GM12878 (cell line): ENCODE measurements at regions not wholly inside any gene's neighbourhood (a gene's known extent, or its start where the extent isn't known, plus 50 kb on each side); places are given as distances from the start of the nearest gene placed in this dataset.

Source experiments
- ATAC-seq: fragments of 200-7000 bp; cut with Tn5 transposase; 3 replicates; pipeline ENCODE4 v1.9.1; 2020; ENCODE audit warnings: mild to moderate bottlenecking, moderate library complexity
- BruUV-seq: library from RNA; stranded (reverse); fragments of 400-500 nt; replicated peaks from 2 replicates; lab custom pipeline; 2021; lab: Mats Ljungman, UMichigan
- CTCF ChIA-PET: fragments of 300-600 bp; sonication (Branson Sonifier 250); formaldehyde crosslinking; extraction: SDS; loops from one replicate; lab custom pipeline; 2021; ENCODE audit warnings: inconsistent platforms; lab: Yijun Ruan, JAX
- POLR2A ChIA-PET: fragments of 350-600 bp; formaldehyde crosslinking; extraction: SDS; loops from one replicate; lab custom pipeline; 2021; ENCODE audit warnings: inconsistent platforms; lab: Charles Lee
- RAD21 ChIA-PET: fragments of 300-600 bp; sonication (Branson Sonifier 250); formaldehyde crosslinking; loops from one replicate; lab custom pipeline; 2023; ENCODE audit warnings: antibody characterized with exemption; ENCODE audit not compliant: unreplicated experiment; lab: Charles Lee
- SMC1A ChIA-PET: fragments of 300-600 bp; sonication (Branson Sonifier 250); formaldehyde crosslinking; loops from one replicate; lab custom pipeline; 2023; ENCODE audit not compliant: unreplicated experiment, uncharacterized antibody; lab: Charles Lee
- DNase-seq: peaks from one replicate; pipeline ENCODE4 v3.0.0-alpha.2; 2011; ENCODE audit warnings: low read depth, low spot score
- FAIRE-seq: peaks from 3 replicates; lab custom pipeline; 2011; peaks lifted over from hg19 to GRCh38; lab: Jason Lieb, UNC
- H2AFZ ChIP-seq: 2 replicates; pipeline ENCODE4 v1.6.0; 2011; ENCODE audit warnings: low read depth, low read length, control low read depth; ENCODE audit not compliant: control insufficient read depth
- H3K27ac ChIP-seq: 2 replicates; pipeline ENCODE4 v1.5.1; 2011; ENCODE audit warnings: control low read depth; ENCODE audit not compliant: control insufficient read depth, insufficient read depth
- H3K27me3 ChIP-seq, 2 experiments: replicated peaks in 1 of 2; 2 replicates each; pipeline versions ENCODE4 v1.6.0 to v1.6.1; 2011; ENCODE audit warnings: low read length in 1 of 2; ENCODE audit not compliant: control insufficient read depth in 2 of 2, insufficient read depth in 2 of 2
- H3K36me3 ChIP-seq, 2 experiments: 2 replicates each; pipeline ENCODE4 v1.5.1; 2011; ENCODE audit warnings: low read length in 1 of 2; ENCODE audit not compliant: control insufficient read depth in 2 of 2, insufficient read depth in 2 of 2
- H3K4me1 ChIP-seq: 2 replicates; pipeline ENCODE4 v1.6.1; 2011; ENCODE audit warnings: mild to moderate bottlenecking, low read length, moderate library complexity, mixed read lengths; ENCODE audit not compliant: control insufficient read depth, insufficient read depth
- H3K4me2 ChIP-seq: 2 replicates; pipeline ENCODE4 v1.6.0; 2011; ENCODE audit warnings: control low read depth; ENCODE audit not compliant: control insufficient read depth, insufficient read depth
- H3K4me3 ChIP-seq: fragments of 200-600 bp; sonication (generic); 2 replicates; pipeline ENCODE4 v1.5.1; 2016
- H3K79me2 ChIP-seq: 2 replicates; pipeline ENCODE4 v1.6.0; 2011; ENCODE audit warnings: low read length; ENCODE audit not compliant: control insufficient read depth, insufficient read depth
- H3K9ac ChIP-seq: 2 replicates; pipeline ENCODE4 v1.8.0; 2011; ENCODE audit warnings: low read length, control low read depth, mixed read lengths; ENCODE audit not compliant: control insufficient read depth, insufficient read depth
- H3K9me3 ChIP-seq: replicated peaks from 3 replicates; pipeline ENCODE4 v1.5.1; 2011; ENCODE audit warnings: mild to moderate bottlenecking, low read length; ENCODE audit not compliant: control insufficient read depth, insufficient read depth
- H4K20me1 ChIP-seq: 2 replicates; pipeline ENCODE4 v1.6.0; 2011; ENCODE audit not compliant: control insufficient read depth, insufficient read depth
- ATF3 ChIP-seq: IDR thresholded peaks from 2 replicates; pipeline ENCODE4 v1.6.1; 2011; ENCODE audit warnings: low read depth, mild to moderate bottlenecking, low read length, moderate library complexity, borderline replicate concordance; ENCODE audit errors: extremely low read depth
- BCLAF1 ChIP-seq: fragments of 450-650 bp; IDR thresholded peaks from 2 replicates; pipeline ENCODE4 v1.6.1; 2017; ENCODE audit warnings: antibody characterized with exemption, mild to moderate bottlenecking, moderate library complexity
- MTA2 ChIP-seq: fragments of 450-650 bp; IDR thresholded peaks from 2 replicates; pipeline ENCODE4 v1.6.1; 2016; ENCODE audit warnings: low read depth, mild to moderate bottlenecking, moderate library complexity
- POU2F2 ChIP-seq: IDR thresholded peaks from 3 replicates; pipeline ENCODE4 v1.6.1; 2011; ENCODE audit warnings: low read depth, mild to moderate bottlenecking, low read length, borderline replicate concordance
- YY1 ChIP-seq: IDR thresholded peaks from 2 replicates; pipeline ENCODE4 v1.6.1; 2011; ENCODE audit warnings: low read depth, mild to moderate bottlenecking, low read length
- WGBS: methylation state at CpG from one replicate; pipeline ENCODE4 v1.1.6; 2016; ENCODE audit warnings: low lambda C conversion rate; ENCODE audit not compliant: insufficient replicate concordance, insufficient coverage; ENCODE audit errors: missing lambda C conversion rate; 5-methylcytosine and 5-hydroxymethylcytosine counted together
- in situ Hi-C: fragments of 300-500 bp; cut with MboI; formaldehyde crosslinking; loops from 9 replicates; pipeline ENCODE4 v1.14.3; 2018; ENCODE audit warnings: mixed read lengths
- intact Hi-C: fragments of 100-400 bp; cut with micrococcal nuclease; formaldehyde crosslinking; loops from one replicate; pipeline ENCODE4 v1.14.2; 2022; ENCODE audit not compliant: unreplicated experiment

DNA sequence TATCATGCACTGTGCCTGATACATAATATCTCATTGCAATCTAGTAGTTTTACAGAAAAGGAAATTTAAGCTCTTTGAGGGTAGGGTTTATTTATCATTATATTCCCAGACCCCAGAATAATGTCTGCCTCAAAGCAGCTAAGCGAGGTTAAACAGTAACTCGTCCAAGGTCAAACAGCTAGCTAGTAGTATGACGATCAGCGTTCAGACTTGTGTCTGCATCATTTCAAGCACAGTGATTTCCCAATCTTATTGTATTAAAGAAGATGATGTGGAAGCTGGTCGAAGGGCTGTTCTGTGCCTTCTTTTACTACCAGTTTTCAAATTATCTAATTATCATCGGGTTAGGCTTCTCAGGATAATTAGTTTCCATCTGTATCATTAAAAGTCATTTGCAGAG, 55.1 kb upstream of the NFIB start:
- ChIA-PET RAD21 (no interaction called here), SMC1A (interaction anchor here (0.6 to 1.0 kb wide), 3 partner anchors 10 to 396 kb away, joined by 3 read pairs; no protein-coding TSS in a partner anchor), CTCF (interaction anchor here (0.8 to 2.3 kb wide), 2 partner anchors 15 to 941 kb away, joined by 3 to 10 read pairs; no protein-coding TSS in a partner anchor), POLR2A (no interaction called here)
- Histone ChIP-seq H3K36me3 (no peaks in the 10 kb centered on the region), H3K9ac (no peak overlapping the region), H3K9me3 (no peaks in the 10 kb centered on the region), H3K4me3 (no peak overlapping the region), H2AFZ (no peak overlapping the region), H3K4me1 (no peaks in the 10 kb centered on the region), H3K27ac (no peak overlapping the region), H3K4me2 (no peak overlapping the region), H4K20me1 (no peaks in the 10 kb centered on the region), H3K27me3 (no peaks in the 10 kb centered on the region), H3K79me2 (no peaks in the 10 kb centered on the region)
- BruUV-seq, result no TSS peak
- no peak for DNase-seq
- intact Hi-C loops, result no loop called here
- TF ChIP-seq ATF3 (no peak), YY1 (no peak), BCLAF1 (no peak), POU2F2 (no peak), MTA2 (no peak)
- no peak for FAIRE-seq
- ATAC-seq, result no peak
- in situ Hi-C loops, result no loop called here
- 49% methylated on average over 6 of the region's 6 CpGs for WGBS
